ENCODE measurements at regions not wholly inside any gene's neighbourhood (a gene's known extent, or its start where the extent isn't known, plus 50 kb on each side); places are given as distances from the start of the nearest gene placed in this dataset.
"Not testable (repeated sequence)": the region's sequence is repeated elsewhere in the genome, so short reads cannot be mapped to it uniquely, and the experiment has no call there.

- not testable (repeated sequence) for TF ChIP-seq POLR2AphosphoS5, POLR2A, EP300 (IDR thresholded peaks at IDR 0.05)
- TF ChIP-seq, protein P1, sequence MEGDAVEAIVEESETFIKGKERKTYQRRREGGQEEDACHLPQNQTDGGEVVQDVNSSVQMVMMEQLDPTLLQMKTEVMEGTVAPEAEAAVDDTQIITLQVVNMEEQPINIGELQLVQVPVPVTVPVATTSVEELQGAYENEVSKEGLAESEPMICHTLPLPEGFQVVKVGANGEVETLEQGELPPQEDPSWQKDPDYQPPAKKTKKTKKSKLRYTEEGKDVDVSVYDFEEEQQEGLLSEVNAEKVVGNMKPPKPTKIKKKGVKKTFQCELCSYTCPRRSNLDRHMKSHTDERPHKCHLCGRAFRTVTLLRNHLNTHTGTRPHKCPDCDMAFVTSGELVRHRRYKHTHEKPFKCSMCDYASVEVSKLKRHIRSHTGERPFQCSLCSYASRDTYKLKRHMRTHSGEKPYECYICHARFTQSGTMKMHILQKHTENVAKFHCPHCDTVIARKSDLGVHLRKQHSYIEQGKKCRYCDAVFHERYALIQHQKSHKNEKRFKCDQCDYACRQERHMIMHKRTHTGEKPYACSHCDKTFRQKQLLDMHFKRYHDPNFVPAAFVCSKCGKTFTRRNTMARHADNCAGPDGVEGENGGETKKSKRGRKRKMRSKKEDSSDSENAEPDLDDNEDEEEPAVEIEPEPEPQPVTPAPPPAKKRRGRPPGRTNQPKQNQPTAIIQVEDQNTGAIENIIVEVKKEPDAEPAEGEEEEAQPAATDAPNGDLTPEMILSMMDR (IDR thresholded peaks at IDR 0.05) = not testable (repeated sequence)
Measured at GRCh38 chr13:54132127-54132526, 1103.5 kb downstream of the OLFM4 start.

Data from sigmoid colon (tissue), 4 donors.